GM19455 (cell line): ENCODE measurements at regions not wholly inside any gene's neighbourhood (a gene's known extent, or its start where the extent isn't known, plus 50 kb on each side); places are given as distances from the start of the nearest gene placed in this dataset.
"Not testable (repeated sequence)": the region's sequence is repeated elsewhere in the genome, so short reads cannot be mapped to it uniquely, and the experiment has no call there.

Experiments
- ATAC-seq: cut with Tn5 transposase; IDR thresholded peaks from one replicate; pipeline ENCODE4 v1.9.1; 2021; ENCODE audit not compliant: unreplicated experiment

- ATAC-seq: no peak
These were observed 193.2 kb downstream of the GOLGA6L6 start for GRCh38 chr15:20348291-20348899.

DNA sequence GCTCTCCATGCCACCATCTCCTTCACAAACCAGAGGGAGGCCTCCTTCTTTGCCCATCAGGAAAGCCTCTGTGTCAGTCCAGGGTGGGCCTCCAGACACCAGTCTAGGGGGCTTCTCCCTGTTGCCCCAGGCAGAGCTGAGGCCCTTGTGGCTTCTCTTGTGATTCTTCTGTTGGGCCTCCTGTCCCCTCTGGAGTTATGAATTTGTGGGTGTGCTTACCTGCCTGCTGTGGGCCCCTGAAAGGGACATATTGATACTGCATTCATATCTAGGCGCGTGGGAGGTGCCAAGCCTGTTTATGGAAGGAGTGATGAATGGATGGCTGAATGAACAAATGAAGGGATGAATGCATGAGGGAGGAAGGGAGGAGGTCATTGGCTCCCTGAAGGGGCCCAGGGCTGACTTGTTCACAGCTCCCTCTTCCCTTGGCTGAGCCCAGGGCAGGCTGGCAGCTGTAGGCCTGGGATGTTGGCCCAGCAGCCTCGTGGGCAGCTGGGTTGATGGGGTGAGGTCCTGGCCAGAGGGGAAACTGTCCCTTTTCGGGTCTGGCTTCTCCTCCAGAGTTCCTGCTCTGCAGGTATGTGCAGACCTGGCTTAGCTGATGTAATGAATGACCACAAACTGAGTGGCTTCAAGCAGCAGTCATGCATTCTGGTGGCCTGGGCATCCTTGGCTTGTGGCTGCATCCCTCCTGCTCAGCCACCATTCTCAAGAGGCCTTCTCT, 195.4 kb downstream of the GOLGA6L6 start:
- ATAC-seq: no peak

DNA sequence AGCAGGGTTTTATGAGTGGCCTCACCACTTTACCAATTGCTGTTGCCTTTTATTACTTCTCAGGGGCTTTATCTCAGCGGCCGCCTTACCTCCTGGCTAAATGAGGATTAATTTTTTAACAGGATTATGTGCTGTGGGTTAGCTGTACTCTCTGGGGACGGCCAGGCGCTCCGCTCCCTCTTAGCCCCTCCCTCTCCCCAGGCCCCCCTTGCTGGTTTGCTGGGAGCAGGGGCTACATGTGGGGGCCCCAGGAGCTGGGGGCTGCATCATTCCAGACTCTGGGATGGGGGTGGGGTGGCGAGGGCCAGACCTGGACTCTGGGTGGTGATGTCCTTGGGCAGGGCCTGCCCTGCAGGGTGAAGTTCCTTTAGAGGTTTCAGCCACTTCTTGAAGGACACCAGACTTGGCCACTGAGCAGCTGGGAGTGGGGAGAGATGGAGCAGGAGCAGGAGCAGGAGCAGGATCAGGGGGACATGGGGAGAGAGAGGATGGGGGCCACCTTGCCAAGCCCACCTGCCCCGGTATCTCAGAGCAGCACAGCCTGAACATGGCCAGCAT, 196.1 kb downstream of the GOLGA6L6 start:
- no peak for ATAC-seq

DNA sequence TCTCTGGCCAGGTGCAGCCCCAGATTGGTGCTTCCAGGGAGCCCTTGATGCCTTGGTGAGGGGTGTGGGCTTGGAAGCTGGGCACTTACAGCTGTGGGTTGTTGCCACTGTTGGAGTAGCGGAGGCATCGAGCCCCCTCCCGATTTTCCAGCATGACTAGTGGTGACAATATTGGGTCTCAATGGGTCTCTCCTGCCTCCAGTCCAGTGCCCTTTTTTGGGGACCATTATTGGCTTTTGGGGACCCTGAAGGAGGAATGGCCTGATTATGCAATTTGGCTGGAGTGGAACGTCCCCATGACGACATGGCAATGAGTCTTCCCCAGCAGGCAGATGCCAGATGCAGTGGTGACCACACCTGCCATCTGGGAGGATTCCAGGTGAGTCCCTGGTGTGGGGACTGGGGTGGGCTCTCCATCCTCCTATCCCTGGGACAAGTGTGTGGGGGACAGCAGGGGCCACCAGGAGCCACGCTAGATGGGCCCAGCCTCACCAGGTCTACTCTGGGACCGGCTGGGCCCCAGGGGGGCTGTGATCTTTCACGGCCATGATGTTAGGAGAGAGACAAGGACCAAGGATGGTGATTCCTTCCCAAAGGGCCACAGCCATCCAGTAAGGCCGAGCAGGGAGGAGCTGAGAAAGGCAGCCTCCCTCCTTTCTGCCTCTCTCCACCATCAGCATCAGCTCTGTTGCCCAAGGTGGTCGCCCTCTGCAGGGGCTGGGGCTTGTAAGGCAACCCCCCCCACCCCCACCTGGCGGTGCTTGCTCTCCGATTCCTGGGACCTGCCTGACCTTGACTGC, 196.8 kb downstream of the GOLGA6L6 start:
- no peak for ATAC-seq

- ATAC-seq: not testable (repeated sequence)
These were observed 198.0 kb downstream of the GOLGA6L6 start for GRCh38 chr15:20343395-20344211.

GRCh38 chr15:20342601-20343394, 198.8 kb downstream of the GOLGA6L6 start:
- not testable (repeated sequence) for ATAC-seq

GRCh38 chr15:20341901-20342600, 199.5 kb downstream of the GOLGA6L6 start:
- no peak for ATAC-seq

GRCh38 chr15:20340931-20341661, 200.5 kb downstream of the GOLGA6L6 start:
- ATAC-seq: no peak

DNA sequence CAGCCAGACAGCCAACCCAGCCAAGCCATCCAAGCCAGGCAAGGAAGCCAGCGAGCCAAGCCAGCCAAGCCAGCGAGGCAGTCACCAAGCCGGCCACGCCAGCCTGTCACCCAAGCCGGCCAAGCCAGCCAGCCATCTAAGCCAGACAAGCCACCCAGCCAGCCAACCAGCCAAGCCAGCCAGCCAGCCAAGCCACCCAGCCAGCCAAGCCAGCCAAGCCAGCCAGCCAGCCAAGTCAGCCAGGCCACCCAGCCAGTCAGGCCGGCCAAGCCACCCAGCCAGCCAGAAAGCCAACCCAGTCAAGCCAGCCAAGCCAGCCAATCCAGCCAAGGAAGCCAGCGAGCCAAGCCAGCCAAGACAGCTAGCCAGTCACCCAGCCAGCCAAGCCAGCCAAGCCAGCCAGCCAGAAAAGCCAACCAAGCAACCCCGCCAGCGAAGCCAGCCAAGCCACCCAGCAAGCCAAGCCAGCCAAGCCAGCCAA, 201.2 kb downstream of the GOLGA6L6 start:
- no peak for ATAC-seq

GRCh38 chr15:20339086-20339791, 202.4 kb downstream of the GOLGA6L6 start:
- ATAC-seq: not testable (repeated sequence)

GRCh38 chr15:20338671-20339070, 202.9 kb downstream of the GOLGA6L6 start:
- ATAC-seq: not testable (repeated sequence)

- not testable (repeated sequence) for ATAC-seq
These were observed 204.4 kb downstream of the GOLGA6L6 start for GRCh38 chr15:20337238-20337637.

DNA sequence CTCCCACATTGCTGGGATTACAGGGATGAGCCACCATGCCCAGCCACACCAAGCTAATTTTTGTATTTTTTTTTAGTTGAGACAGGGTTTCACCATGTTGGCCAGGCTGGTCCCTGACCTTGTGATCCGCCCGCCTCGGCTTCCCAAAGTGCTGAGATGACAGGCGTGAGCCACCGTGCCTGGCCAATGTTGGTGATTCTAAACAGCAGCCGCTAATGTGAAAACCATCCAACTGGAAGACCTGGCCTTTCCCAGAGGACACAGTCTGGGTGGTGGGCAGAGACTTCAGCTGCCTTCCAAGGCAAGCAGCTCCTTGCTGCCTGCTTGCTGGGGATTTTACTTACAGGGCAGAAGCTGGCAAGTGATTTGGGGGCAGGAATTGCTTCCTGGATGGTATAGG, 207.1 kb downstream of the GOLGA6L6 start:
- not testable (repeated sequence) for ATAC-seq

DNA sequence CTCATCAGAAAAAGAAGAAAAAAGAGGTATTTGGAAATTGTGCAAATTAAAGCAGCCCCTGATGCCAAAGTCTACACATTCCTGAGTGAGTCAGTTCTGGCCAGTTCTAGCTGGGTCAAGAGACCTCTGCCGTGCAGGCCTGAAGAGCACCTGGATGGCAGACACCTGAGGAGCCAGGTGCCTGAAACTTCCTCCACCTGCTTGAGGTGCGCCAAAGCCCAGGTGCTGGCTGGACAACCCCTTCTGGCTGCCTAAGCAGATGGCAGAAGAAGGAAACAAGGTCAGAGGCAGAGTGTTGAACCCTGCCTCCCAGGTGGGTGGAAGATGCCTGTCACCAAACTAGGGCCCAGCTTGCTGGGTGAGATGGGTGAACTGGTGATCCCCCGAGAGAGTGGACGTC, 215.8 kb downstream of the GOLGA6L6 start:
- not testable (repeated sequence) for ATAC-seq

- ATAC-seq: not testable (repeated sequence)
These were observed 224.5 kb downstream of the GOLGA6L6 start for GRCh38 chr15:20317132-20317531.

GRCh38 chr15:20311014-20311680, 230.5 kb downstream of the GOLGA6L6 start:
- not testable (repeated sequence) for ATAC-seq

GRCh38 chr15:20310603-20311002, 231.0 kb downstream of the GOLGA6L6 start:
- ATAC-seq: no peak
